ENCODE measurements at regions not wholly inside any gene's neighbourhood (a gene's known extent, or its start where the extent isn't known, plus 50 kb on each side); places are given as distances from the start of the nearest gene placed in this dataset.

DNA sequence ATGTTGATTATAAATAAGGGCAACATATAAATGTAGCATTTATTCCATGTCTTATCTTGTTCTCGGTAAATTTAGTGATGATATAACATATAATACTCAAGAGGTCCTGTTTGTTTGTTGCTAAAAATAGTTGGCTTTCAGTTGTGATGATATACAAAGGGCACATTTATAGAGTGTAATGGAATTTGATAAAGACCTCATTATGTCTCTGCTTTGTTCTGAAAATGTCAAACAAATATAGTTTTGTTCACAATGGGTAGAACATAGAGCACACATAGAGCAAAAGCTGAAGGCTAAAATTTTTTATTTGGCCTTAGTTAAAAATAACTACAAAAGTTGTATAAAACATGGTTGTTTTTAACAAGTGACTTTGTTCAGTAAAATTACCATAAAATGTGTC is 477.1 kb upstream of the SMC2 start:
- Histone ChIP-seq H2AFZ (no peak overlapping the region), H4K20me1 (replicated peaks; ENCODE audit: insufficient read depth) (no peaks in the 10 kb centered on the region), H3K4me1 (ENCODE audit: insufficient read depth) (no peaks in the 10 kb centered on the region), H3K27me3 (ENCODE audit: insufficient read depth) (no peaks in the 10 kb centered on the region), H3K4me3 (no peak overlapping the region), H3F3A (replicated peaks; ENCODE audit: low read depth) (no peaks in the 10 kb centered on the region), H3K36me3 (ENCODE audit: insufficient read depth) (peaks cover 5% of the 10 kb centered on the region; the same call in 1 of the 2 replicates), H3K27ac (ENCODE audit: low read depth) (no peak overlapping the region), H3K4me2 (no peak overlapping the region), H3K79me2 (replicated peaks; ENCODE audit: insufficient read depth) (no peaks in the 10 kb centered on the region), H3K9me2 (ENCODE audit: insufficient read depth) (no peaks in the 10 kb centered on the region)
- Mint-ChIP-seq H3K27me3 (ENCODE audit: insufficient read depth, low read depth, poor library complexity) (no peaks in the 10 kb centered on the region), H3K4me1 (no peaks in the 10 kb centered on the region), H3K4me3 (no peak overlapping the region), H3K36me3 (ENCODE audit: low read depth) (peaks cover 16% of the 10 kb centered on the region; the same call in 2 of the 3 replicates), H3K27ac (no peak overlapping the region), H3K9me3 (peaks cover 88% of the 10 kb centered on the region)
- DNase-seq (ENCODE audit: low spot score) (no peak), ATAC-seq (no peak)
- TF ChIP-seq, protein P1, sequence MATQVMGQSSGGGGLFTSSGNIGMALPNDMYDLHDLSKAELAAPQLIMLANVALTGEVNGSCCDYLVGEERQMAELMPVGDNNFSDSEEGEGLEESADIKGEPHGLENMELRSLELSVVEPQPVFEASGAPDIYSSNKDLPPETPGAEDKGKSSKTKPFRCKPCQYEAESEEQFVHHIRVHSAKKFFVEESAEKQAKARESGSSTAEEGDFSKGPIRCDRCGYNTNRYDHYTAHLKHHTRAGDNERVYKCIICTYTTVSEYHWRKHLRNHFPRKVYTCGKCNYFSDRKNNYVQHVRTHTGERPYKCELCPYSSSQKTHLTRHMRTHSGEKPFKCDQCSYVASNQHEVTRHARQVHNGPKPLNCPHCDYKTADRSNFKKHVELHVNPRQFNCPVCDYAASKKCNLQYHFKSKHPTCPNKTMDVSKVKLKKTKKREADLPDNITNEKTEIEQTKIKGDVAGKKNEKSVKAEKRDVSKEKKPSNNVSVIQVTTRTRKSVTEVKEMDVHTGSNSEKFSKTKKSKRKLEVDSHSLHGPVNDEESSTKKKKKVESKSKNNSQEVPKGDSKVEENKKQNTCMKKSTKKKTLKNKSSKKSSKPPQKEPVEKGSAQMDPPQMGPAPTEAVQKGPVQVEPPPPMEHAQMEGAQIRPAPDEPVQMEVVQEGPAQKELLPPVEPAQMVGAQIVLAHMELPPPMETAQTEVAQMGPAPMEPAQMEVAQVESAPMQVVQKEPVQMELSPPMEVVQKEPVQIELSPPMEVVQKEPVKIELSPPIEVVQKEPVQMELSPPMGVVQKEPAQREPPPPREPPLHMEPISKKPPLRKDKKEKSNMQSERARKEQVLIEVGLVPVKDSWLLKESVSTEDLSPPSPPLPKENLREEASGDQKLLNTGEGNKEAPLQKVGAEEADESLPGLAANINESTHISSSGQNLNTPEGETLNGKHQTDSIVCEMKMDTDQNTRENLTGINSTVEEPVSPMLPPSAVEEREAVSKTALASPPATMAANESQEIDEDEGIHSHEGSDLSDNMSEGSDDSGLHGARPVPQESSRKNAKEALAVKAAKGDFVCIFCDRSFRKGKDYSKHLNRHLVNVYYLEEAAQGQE (IDR thresholded peaks at IDR 0.05; ENCODE audit: unreplicated experiment) = no peak
- no peak for TF ChIP-seq EZH2 (IDR thresholded peaks at IDR 0.05; ENCODE audit: low read depth, unreplicated experiment)
- TF ChIP-seq ZNF114 (CRISPR knock-in tag; IDR thresholded peaks at IDR 0.05) = no peak
- TF ChIP-seq POLR2AphosphoS5 (IDR thresholded peaks at IDR 0.05; ENCODE audit: low read depth) = no peak
- TF ChIP-seq ZNF331 (CRISPR knock-in tag; IDR thresholded peaks at IDR 0.05; ENCODE audit: low read depth) = no peak
- no peak for TF ChIP-seq JUNB (IDR thresholded peaks at IDR 0.05; ENCODE audit: unreplicated experiment)
- TF ChIP-seq, protein P2, sequence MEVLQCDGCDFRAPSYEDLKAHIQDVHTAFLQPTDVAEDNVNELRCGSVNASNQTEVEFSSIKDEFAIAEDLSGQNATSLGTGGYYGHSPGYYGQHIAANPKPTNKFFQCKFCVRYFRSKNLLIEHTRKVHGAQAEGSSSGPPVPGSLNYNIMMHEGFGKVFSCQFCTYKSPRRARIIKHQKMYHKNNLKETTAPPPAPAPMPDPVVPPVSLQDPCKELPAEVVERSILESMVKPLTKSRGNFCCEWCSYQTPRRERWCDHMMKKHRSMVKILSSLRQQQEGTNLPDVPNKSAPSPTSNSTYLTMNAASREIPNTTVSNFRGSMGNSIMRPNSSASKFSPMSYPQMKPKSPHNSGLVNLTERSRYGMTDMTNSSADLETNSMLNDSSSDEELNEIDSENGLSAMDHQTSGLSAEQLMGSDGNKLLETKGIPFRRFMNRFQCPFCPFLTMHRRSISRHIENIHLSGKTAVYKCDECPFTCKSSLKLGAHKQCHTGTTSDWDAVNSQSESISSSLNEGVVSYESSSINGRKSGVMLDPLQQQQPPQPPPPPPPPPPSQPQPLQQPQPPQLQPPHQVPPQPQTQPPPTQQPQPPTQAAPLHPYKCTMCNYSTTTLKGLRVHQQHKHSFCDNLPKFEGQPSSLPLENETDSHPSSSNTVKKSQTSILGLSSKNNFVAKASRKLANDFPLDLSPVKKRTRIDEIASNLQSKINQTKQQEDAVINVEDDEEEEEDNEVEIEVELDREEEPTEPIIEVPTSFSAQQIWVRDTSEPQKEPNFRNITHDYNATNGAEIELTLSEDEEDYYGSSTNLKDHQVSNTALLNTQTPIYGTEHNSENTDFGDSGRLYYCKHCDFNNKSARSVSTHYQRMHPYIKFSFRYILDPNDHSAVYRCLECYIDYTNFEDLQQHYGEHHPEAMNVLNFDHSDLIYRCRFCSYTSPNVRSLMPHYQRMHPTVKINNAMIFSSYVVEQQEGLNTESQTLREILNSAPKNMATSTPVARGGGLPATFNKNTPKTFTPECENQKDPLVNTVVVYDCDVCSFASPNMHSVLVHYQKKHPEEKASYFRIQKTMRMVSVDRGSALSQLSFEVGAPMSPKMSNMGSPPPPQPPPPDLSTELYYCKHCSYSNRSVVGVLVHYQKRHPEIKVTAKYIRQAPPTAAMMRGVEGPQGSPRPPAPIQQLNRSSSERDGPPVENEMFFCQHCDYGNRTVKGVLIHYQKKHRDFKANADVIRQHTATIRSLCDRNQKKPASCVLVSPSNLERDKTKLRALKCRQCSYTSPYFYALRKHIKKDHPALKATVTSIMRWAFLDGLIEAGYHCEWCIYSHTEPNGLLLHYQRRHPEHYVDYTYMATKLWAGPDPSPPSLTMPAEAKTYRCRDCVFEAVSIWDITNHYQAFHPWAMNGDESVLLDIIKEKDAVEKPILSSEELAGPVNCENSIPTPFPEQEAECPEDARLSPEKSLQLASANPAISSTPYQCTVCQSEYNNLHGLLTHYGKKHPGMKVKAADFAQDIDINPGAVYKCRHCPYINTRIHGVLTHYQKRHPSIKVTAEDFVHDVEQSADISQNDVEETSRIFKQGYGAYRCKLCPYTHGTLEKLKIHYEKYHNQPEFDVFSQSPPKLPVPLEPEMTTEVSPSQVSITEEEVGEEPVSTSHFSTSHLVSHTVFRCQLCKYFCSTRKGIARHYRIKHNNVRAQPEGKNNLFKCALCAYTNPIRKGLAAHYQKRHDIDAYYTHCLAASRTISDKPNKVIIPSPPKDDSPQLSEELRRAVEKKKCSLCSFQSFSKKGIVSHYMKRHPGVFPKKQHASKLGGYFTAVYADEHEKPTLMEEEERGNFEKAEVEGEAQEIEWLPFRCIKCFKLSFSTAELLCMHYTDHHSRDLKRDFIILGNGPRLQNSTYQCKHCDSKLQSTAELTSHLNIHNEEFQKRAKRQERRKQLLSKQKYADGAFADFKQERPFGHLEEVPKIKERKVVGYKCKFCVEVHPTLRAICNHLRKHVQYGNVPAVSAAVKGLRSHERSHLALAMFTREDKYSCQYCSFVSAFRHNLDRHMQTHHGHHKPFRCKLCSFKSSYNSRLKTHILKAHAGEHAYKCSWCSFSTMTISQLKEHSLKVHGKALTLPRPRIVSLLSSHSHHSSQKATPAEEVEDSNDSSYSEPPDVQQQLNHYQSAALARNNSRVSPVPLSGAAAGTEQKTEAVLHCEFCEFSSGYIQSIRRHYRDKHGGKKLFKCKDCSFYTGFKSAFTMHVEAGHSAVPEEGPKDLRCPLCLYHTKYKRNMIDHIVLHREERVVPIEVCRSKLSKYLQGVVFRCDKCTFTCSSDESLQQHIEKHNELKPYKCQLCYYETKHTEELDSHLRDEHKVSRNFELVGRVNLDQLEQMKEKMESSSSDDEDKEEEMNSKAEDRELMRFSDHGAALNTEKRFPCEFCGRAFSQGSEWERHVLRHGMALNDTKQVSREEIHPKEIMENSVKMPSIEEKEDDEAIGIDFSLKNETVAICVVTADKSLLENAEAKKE (CRISPR knock-in tag; IDR thresholded peaks at IDR 0.05) = no peak
- TF ChIP-seq EZH2phosphoT487 (IDR thresholded peaks at IDR 0.05; ENCODE audit: unreplicated experiment) = no peak
- TF ChIP-seq STAT1 (IDR thresholded peaks at IDR 0.05; ENCODE audit: unreplicated experiment) = no peak
- TF ChIP-seq, protein P3, sequence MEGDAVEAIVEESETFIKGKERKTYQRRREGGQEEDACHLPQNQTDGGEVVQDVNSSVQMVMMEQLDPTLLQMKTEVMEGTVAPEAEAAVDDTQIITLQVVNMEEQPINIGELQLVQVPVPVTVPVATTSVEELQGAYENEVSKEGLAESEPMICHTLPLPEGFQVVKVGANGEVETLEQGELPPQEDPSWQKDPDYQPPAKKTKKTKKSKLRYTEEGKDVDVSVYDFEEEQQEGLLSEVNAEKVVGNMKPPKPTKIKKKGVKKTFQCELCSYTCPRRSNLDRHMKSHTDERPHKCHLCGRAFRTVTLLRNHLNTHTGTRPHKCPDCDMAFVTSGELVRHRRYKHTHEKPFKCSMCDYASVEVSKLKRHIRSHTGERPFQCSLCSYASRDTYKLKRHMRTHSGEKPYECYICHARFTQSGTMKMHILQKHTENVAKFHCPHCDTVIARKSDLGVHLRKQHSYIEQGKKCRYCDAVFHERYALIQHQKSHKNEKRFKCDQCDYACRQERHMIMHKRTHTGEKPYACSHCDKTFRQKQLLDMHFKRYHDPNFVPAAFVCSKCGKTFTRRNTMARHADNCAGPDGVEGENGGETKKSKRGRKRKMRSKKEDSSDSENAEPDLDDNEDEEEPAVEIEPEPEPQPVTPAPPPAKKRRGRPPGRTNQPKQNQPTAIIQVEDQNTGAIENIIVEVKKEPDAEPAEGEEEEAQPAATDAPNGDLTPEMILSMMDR (conservative IDR thresholded peaks at IDR 0.05; ENCODE audit: low read depth in 2 of 2) = no peak
- no peak for TF ChIP-seq CREB1 (CRISPR knock-in tag; IDR thresholded peaks at IDR 0.05; ENCODE audit: low read depth)
- TF ChIP-seq NANOG (IDR thresholded peaks at IDR 0.05; ENCODE audit: borderline replicate concordance) = no peak
- TF ChIP-seq, protein P4, sequence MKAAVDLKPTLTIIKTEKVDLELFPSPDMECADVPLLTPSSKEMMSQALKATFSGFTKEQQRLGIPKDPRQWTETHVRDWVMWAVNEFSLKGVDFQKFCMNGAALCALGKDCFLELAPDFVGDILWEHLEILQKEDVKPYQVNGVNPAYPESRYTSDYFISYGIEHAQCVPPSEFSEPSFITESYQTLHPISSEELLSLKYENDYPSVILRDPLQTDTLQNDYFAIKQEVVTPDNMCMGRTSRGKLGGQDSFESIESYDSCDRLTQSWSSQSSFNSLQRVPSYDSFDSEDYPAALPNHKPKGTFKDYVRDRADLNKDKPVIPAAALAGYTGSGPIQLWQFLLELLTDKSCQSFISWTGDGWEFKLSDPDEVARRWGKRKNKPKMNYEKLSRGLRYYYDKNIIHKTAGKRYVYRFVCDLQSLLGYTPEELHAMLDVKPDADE (IDR thresholded peaks at IDR 0.05) = no peak
